Liver (tissue), 8 donors: ENCODE measurements at regions not wholly inside any gene's neighbourhood (a gene's known extent, or its start where the extent isn't known, plus 50 kb on each side); places are given as distances from the start of the nearest gene placed in this dataset.

Experiments
- DNase-seq: peaks from one replicate; pipeline ENCODE4 v3.0.0-alpha.2; 2017; ENCODE audit warnings: low spot score
- H3K27ac ChIP-seq, 2 donors: one replicate each; pipeline ENCODE4 v1.7.0; 2013; ENCODE audit warnings: inconsistent platforms in 2 of 2, low read length in 2 of 2, control low read depth in 1 of 2, low read depth in 1 of 2, mild to moderate bottlenecking in 1 of 2
- H3K27me3 ChIP-seq, 4 donors: one replicate each; pipeline versions ENCODE4 v1.6.1 to v1.7.0; 2013; ENCODE audit warnings: low read length in 3 of 4, inconsistent platforms in 1 of 4, mild to moderate bottlenecking in 1 of 4, moderate library complexity in 1 of 4; ENCODE audit not compliant: control insufficient read depth in 4 of 4, insufficient read depth in 4 of 4
- H3K36me3 ChIP-seq, 4 donors: one replicate each; pipeline versions ENCODE4 v1.6.1 to v1.7.0; 2013; ENCODE audit warnings: low read length in 3 of 4, mild to moderate bottlenecking in 3 of 4, low read depth in 1 of 4, moderate library complexity in 1 of 4; ENCODE audit not compliant: control insufficient read depth in 4 of 4, insufficient read depth in 3 of 4
- H3K4me1 ChIP-seq, 4 donors: one replicate each; pipeline versions ENCODE4 v1.6.1 to v1.7.0; 2013; ENCODE audit warnings: low read length in 3 of 4, mild to moderate bottlenecking in 3 of 4, moderate library complexity in 1 of 4; ENCODE audit not compliant: control insufficient read depth in 4 of 4, insufficient read depth in 4 of 4
- H3K4me3 ChIP-seq, 3 donors: one replicate each; pipeline versions ENCODE4 v1.6.1 to v1.7.0; 2013; ENCODE audit warnings: low read length in 3 of 3, control low read depth in 1 of 3, low read depth in 1 of 3, mild to moderate bottlenecking in 1 of 3
- H3K9ac ChIP-seq, 2 donors: one replicate each; pipeline ENCODE4 v1.7.0; 2013; ENCODE audit warnings: low read length in 2 of 2, mild to moderate bottlenecking in 2 of 2, moderate library complexity in 2 of 2, control low read depth in 1 of 2, low read depth in 1 of 2
- H3K9me3 ChIP-seq, 4 donors: one replicate each; pipeline versions ENCODE4 v1.6.1 to v1.7.0; 2013; ENCODE audit warnings: low read length in 3 of 4; ENCODE audit not compliant: control insufficient read depth in 4 of 4
- EGR1 ChIP-seq, 2 donors: IDR thresholded peaks; 2 replicates each; pipeline ENCODE4 v1.6.1; 2016 to 2018; ENCODE audit warnings: antibody characterized with exemption in 2 of 2, low read depth in 2 of 2
- FOXA1 ChIP-seq: IDR thresholded peaks from 2 replicates; pipeline ENCODE4 v1.6.1; 2016; ENCODE audit warnings: antibody characterized with exemption
- FOXA2 ChIP-seq: IDR thresholded peaks from 2 replicates; pipeline ENCODE4 v1.6.1; 2016; ENCODE audit warnings: antibody characterized with exemption
- GABPA ChIP-seq, 2 donors: IDR thresholded peaks in 1 of 2; conservative IDR thresholded peaks in 1 of 2; 2 replicates each; pipeline ENCODE4 v1.6.1; 2016; ENCODE audit warnings: antibody characterized with exemption in 2 of 2, mild to moderate bottlenecking in 1 of 2, moderate library complexity in 1 of 2
- HNF4A ChIP-seq, 2 donors: conservative IDR thresholded peaks; 2 replicates each; pipeline ENCODE4 v1.6.1; 2016; ENCODE audit warnings: antibody characterized with exemption in 2 of 2, mild to moderate bottlenecking in 2 of 2
- HNF4G ChIP-seq: IDR thresholded peaks from 2 replicates; pipeline ENCODE4 v1.6.1; 2016; ENCODE audit warnings: antibody characterized with exemption
- JUND ChIP-seq, 2 donors: IDR thresholded peaks; 2 replicates each; pipeline ENCODE4 v1.6.1; 2016; ENCODE audit warnings: antibody characterized with exemption in 2 of 2
- MAX ChIP-seq: IDR thresholded peaks from 2 replicates; pipeline ENCODE4 v1.6.1; 2016; ENCODE audit warnings: antibody characterized with exemption
- NR2F2 ChIP-seq: IDR thresholded peaks from 2 replicates; pipeline ENCODE4 v1.6.1; 2016; ENCODE audit warnings: antibody characterized with exemption
- RAD21 ChIP-seq, 2 donors: IDR thresholded peaks; 2 replicates each; pipeline ENCODE4 v1.6.1; 2016; ENCODE audit warnings: antibody characterized with exemption in 2 of 2, mild to moderate bottlenecking in 2 of 2
- REST ChIP-seq: IDR thresholded peaks from 2 replicates; pipeline ENCODE4 v1.6.1; 2016; ENCODE audit warnings: antibody characterized with exemption, mild to moderate bottlenecking
- RXRA ChIP-seq, 2 donors: IDR thresholded peaks; 2 replicates each; pipeline ENCODE4 v1.6.1; 2017 to 2018; ENCODE audit warnings: antibody characterized with exemption in 2 of 2, mild to moderate bottlenecking in 1 of 2
- SP1 ChIP-seq: IDR thresholded peaks from 2 replicates; pipeline ENCODE4 v1.6.1; 2018; ENCODE audit warnings: antibody characterized with exemption, mild to moderate bottlenecking
- TAF1 ChIP-seq: conservative IDR thresholded peaks from 2 replicates; pipeline ENCODE4 v1.6.1; 2016; ENCODE audit warnings: antibody characterized with exemption, mild to moderate bottlenecking
- YY1 ChIP-seq: IDR thresholded peaks from 2 replicates; pipeline ENCODE4 v1.6.1; 2016; ENCODE audit warnings: antibody characterized with exemption, mild to moderate bottlenecking
- ZBTB33 ChIP-seq: IDR thresholded peaks from 2 replicates; pipeline ENCODE4 v1.6.1; 2016; ENCODE audit warnings: antibody characterized with exemption
- WGBS: extraction: QIAGEN DNeasy Blood & Tissue Kit; methylation state at CpG from one replicate; pipeline ENCODE4 v1.1.7; 2013; 5-methylcytosine and 5-hydroxymethylcytosine counted together
- TF ChIP-seq, protein P1 (sequence below): fragments of 150-350 bp; IDR thresholded peaks from 2 replicates; pipeline ENCODE4 v1.5.1; 2017; ENCODE audit warnings: improper control_type of control experiment, low read depth, low read length; ENCODE audit not compliant: missing input control
- TF ChIP-seq, protein P2 (sequence below): IDR thresholded peaks from 2 replicates; pipeline ENCODE4 v1.6.1; 2016; ENCODE audit warnings: antibody characterized with exemption
- donor health status: healthy.
- donor health status: healthy.
- donor health status: healthy.
- donor health status: healthy.
- donor health status: healthy.

- no peak for DNase-seq
- TF ChIP-seq NR2F2: no peak
- no peaks in the 10 kb centered on the region for H3K4me1 ChIP-seq
Observed at GRCh38 chr2:212854116-212854515, 297.3 kb downstream of the IKZF2 start.

DNA sequence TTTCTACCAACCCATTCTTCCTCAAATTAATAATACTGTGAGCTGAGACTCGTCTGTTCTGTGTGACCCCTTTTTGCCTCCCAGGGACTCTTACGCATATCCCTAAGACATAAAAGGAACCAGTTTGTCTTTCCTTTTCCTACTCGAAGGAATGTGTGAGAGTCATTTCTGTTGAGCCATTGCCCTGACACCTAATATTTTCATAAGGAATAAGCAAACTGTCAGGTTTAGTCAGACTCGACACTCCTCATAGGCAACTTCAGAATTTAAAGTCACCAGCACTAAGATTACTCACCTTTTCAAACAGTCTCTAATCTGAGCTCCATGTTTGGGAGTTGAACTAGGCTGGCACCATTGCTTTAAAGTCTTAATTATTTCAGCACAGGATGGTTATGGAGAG, 305.5 kb downstream of the IKZF2 start:
- no peak overlapping the region for H3K27ac ChIP-seq
- peaks cover 0 to 2% (median 0%) of the 10 kb centered on the region in 4 donors for H3K27me3 ChIP-seq
- no peak overlapping the region for H3K9ac ChIP-seq
- DNase-seq: no peak
- H3K4me3 ChIP-seq: no peak overlapping the region
- no peaks in the 10 kb centered on the region for H3K4me1 ChIP-seq
- H3K36me3 ChIP-seq: no peaks in the 10 kb centered on the region
- TF ChIP-seq HNF4G (no peak), GABPA (IDR thresholded peaks at IDR 0.05 in 1 of 2, conservative IDR thresholded peaks at IDR 0.05 in 1 of 2) (no peak), EGR1 (IDR thresholded peaks at IDR 0.05; ENCODE audit: low read depth in 2 of 2) (no peak), HNF4A (conservative IDR thresholded peaks at IDR 0.05) (no peak), RAD21 (IDR thresholded peaks at IDR 0.05) (no peak), TAF1 (no peak)
- H3K9me3 ChIP-seq: no peaks in the 10 kb centered on the region
- WGBS: 65% methylated on average over 4 of the region's 4 CpGs

More at GRCh38 chr2:212854116-212854515, 297.3 kb downstream of the IKZF2 start:
- no peak overlapping the region for H3K27ac ChIP-seq
- H3K27me3 ChIP-seq: no peaks in the 10 kb centered on the region
- H3K9ac ChIP-seq: no peak overlapping the region
- no peak overlapping the region for H3K4me3 ChIP-seq
- H3K36me3 ChIP-seq: no peaks in the 10 kb centered on the region
- peaks cover 0 to 4% (median 0%) of the 10 kb centered on the region in 4 donors for H3K9me3 ChIP-seq

DNA sequence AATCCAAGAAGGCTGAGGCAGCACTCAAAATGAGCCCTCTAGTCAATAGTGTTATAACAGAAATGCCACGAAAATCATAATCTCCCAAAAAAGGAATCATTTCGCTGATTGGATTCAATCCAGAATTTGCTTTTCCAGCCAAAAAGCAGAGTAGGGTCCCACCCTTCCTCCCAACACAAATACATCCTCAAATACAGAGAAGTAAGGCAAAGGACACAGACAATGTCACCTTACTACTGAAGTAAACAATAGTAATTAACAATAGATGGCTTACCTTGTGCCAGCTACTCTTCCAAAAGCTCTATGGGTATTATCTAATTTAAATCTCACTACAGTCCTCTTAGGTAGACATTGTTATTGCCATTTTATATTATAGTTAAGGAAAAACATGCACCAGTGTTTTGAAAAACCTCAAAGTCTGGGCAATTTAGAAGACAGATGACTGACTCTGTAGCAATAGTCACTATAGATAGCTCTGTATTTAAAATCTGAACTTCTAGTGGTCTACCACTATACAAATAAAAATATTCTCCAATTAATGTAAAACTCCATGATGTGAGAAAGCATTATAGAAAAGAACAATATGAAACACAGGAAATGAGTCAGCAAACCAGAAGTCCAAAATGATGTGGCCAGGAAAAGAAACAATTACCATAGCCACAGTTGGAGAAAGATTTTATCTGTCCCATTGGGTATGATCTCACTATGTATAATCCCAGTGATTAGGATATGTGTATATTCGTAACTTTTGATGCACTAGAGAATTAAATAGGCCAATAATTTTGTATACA, 305.0 kb upstream of the ERBB4 start:
- no peak overlapping the region for H3K27ac ChIP-seq
- DNase-seq: no peak
- H3K36me3 ChIP-seq: no peaks in the 10 kb centered on the region
- no peak for TF ChIP-seq JUND (IDR thresholded peaks at IDR 0.05)
- TF ChIP-seq, protein P1, sequence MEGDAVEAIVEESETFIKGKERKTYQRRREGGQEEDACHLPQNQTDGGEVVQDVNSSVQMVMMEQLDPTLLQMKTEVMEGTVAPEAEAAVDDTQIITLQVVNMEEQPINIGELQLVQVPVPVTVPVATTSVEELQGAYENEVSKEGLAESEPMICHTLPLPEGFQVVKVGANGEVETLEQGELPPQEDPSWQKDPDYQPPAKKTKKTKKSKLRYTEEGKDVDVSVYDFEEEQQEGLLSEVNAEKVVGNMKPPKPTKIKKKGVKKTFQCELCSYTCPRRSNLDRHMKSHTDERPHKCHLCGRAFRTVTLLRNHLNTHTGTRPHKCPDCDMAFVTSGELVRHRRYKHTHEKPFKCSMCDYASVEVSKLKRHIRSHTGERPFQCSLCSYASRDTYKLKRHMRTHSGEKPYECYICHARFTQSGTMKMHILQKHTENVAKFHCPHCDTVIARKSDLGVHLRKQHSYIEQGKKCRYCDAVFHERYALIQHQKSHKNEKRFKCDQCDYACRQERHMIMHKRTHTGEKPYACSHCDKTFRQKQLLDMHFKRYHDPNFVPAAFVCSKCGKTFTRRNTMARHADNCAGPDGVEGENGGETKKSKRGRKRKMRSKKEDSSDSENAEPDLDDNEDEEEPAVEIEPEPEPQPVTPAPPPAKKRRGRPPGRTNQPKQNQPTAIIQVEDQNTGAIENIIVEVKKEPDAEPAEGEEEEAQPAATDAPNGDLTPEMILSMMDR: no peak
- no peak for TF ChIP-seq FOXA1
- TF ChIP-seq REST: no peak
- no peak for TF ChIP-seq ZBTB33
- no peak for TF ChIP-seq HNF4G
- no peak for TF ChIP-seq SP1
- TF ChIP-seq YY1: no peak
- no peak for TF ChIP-seq RAD21 (IDR thresholded peaks at IDR 0.05)
- TF ChIP-seq MAX: no peak
- TF ChIP-seq, protein P2, sequence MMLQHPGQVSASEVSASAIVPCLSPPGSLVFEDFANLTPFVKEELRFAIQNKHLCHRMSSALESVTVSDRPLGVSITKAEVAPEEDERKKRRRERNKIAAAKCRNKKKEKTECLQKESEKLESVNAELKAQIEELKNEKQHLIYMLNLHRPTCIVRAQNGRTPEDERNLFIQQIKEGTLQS: no peak
- TF ChIP-seq RXRA (IDR thresholded peaks at IDR 0.05): no peak
- no peak for TF ChIP-seq FOXA2
- TF ChIP-seq EGR1 (IDR thresholded peaks at IDR 0.05; ENCODE audit: low read depth in 2 of 2): no peak
- peaks cover 0 to 2% (median 0%) of the 10 kb centered on the region in 4 donors for H3K27me3 ChIP-seq
- H3K9me3 ChIP-seq: no peaks in the 10 kb centered on the region
- H3K4me1 ChIP-seq: no peaks in the 10 kb centered on the region
- H3K4me3 ChIP-seq: no peak overlapping the region
- H3K9ac ChIP-seq: no peak overlapping the region
- WGBS: 49% methylated on average over 3 of the region's 3 CpGs
